Upper lobe of right lung (tissue), 1 donor: ENCODE measurements at regions not wholly inside any gene's neighbourhood (a gene's known extent, or its start where the extent isn't known, plus 50 kb on each side); places are given as distances from the start of the nearest gene placed in this dataset.

Experiments used
- ATAC-seq: fragments of 200-7000 bp; cut with Tn5 transposase; one replicate; pipeline ENCODE4 v1.9.1; 2020; ENCODE audit warnings: mild to moderate bottlenecking, moderate library complexity
- DNase-seq: peaks from one replicate; pipeline ENCODE4 v3.0.0-alpha.2; 2020
- H3K27ac ChIP-seq: fragments of 200-600 bp; one replicate; pipeline ENCODE4 v1.8.0; 2022
- H3K27me3 ChIP-seq: fragments of 200-600 bp; one replicate; pipeline ENCODE4 v1.8.0; 2022; ENCODE audit warnings: mild to moderate bottlenecking
- H3K36me3 ChIP-seq: fragments of 200-600 bp; one replicate; pipeline ENCODE4 v1.8.0; 2022
- H3K4me1 ChIP-seq: fragments of 200-600 bp; one replicate; pipeline ENCODE4 v1.8.0; 2022
- H3K4me3 ChIP-seq: fragments of 200-600 bp; one replicate; pipeline ENCODE4 v1.8.0; 2022; ENCODE audit warnings: mild to moderate bottlenecking
- H3K9me3 ChIP-seq: fragments of 200-600 bp; one replicate; pipeline ENCODE4 v1.8.0; 2022
- CTCF ChIP-seq: fragments of 200-600 bp; IDR thresholded peaks from one replicate; pipeline ENCODE4 v1.8.0; 2022; ENCODE audit warnings: antibody characterized with exemption
- intact Hi-C: fragments of 100-400 bp; cut with DNase I; formaldehyde crosslinking; loops from one replicate; pipeline ENCODE4 v1.11.0; 2022
- donor health status: DM: no; HTN: yes; CAD: no; lungs with severe emphysema.

GRCh38 chr4:24722026-24722568 lies 73.3 kb upstream of the SOD3 start:
- Histone ChIP-seq H3K27ac (no peak overlapping the region), H3K4me3 (no peak overlapping the region), H3K36me3 (no peaks in the 10 kb centered on the region), H3K4me1 (no peaks in the 10 kb centered on the region), H3K9me3 (no peaks in the 10 kb centered on the region), H3K27me3 (no peaks in the 10 kb centered on the region)
- no peak for DNase-seq
- ATAC-seq, result peak; percentile 36
- TF ChIP-seq CTCF, result no peak
- intact Hi-C loops, result no loop called here

DNA sequence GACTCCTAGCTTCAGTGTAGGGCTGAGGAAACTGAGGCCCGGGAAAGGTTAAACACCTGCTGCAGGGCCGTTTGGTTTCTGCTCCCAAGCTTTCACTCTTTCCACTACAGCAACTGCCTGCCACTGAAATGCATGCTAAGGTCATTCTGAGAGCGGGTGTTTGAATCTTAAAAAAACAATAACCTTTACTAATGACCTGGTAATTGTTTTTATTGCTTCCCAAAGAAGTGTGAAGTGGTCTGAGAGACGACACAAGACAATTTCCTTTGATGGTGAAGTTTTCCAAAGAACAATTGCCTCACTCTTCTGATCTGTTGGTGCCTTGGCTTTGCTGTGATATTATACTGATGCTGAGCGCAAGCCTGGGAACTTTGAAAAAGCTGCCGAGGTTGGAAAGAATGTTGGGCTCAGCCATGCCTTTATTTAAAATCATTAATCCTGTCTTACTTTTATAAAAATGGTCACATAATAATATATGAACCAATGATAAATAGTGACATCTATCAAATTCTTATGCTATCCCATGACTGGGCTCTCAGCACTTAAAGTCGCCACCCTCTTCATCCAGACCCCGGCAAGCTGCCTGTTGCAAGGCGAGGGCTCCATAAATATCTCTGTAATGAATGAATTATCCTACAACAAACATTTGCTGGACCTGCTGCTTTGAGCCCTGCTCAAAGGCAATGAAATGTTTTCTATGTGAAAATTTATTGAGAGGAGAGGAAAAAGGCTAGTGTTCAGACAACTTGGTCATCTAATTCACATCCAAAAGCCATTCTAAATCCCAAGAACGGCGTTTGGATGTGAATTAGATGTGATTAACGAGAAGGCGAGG lies 67.8 kb upstream of the SOD3 start:
- ATAC-seq (no peak), DNase-seq (no peak)
- no peak overlapping the region for H3K4me3 ChIP-seq
- intact Hi-C loops, result no loop called here
- H3K36me3 ChIP-seq, result no peaks in the 10 kb centered on the region
- no peaks in the 10 kb centered on the region for H3K9me3 ChIP-seq
- no peak overlapping the region for H3K27ac ChIP-seq
- H3K4me1 ChIP-seq, result peaks cover 5% of the 10 kb centered on the region
- H3K27me3 ChIP-seq, result no peaks in the 10 kb centered on the region
- TF ChIP-seq CTCF, result no peak

GRCh38 chr4:24729119-24729730 lies 66.1 kb upstream of the SOD3 start:
- Histone ChIP-seq H3K4me1 (peaks cover 5% of the 10 kb centered on the region), H3K27ac (no peak overlapping the region), H3K36me3 (no peaks in the 10 kb centered on the region), H3K4me3 (no peak overlapping the region), H3K27me3 (no peaks in the 10 kb centered on the region), H3K9me3 (no peaks in the 10 kb centered on the region)
- intact Hi-C loops, result no loop called here
- TF ChIP-seq CTCF, result no peak
- DNase-seq (no peak), ATAC-seq (no peak)

DNA sequence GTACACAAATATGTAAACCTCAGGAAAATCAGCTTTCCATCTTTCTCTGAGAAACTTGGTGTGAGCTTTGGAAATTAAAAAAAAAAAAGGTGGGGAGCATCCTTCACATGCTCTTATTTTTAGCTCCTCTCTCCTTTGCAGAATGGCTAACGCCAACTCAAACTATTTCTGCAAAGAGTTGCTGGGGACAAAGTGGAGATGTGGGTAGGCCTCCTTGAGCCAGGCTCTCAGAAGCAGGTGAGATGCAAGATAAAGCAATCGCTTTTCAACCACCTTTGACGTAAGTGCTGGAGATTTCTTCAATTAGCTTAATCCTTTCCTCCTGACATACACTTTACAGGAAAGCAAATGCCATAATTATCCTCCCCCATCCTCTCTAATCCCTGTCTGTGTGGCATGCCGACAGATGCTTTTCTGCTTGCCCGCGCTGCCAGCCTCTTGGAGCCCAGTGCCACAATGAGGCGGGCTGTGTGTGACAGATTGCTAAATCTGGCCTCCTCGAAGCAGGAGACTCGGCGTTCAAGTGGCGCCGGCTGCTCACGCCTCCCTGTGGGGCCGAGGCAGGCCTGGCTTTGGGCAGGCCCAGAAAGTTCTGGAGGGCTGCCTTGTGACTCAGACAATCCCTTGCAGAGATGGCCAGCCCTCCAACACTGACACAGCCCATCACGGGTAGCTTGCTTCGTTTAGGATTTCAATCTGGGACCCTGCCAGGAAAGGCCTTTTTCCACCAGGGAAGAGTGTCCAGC lies 64.9 kb upstream of the SOD3 start:
- Histone ChIP-seq H3K9me3 (no peaks in the 10 kb centered on the region), H3K4me1 (peaks cover 5% of the 10 kb centered on the region), H3K27ac (no peak overlapping the region), H3K36me3 (no peaks in the 10 kb centered on the region), H3K4me3 (no peak overlapping the region), H3K27me3 (no peaks in the 10 kb centered on the region)
- no peak for TF ChIP-seq CTCF
- ATAC-seq (peak; percentile 79), DNase-seq (peak; percentile 75)
- intact Hi-C loops, result no loop called here

DNA sequence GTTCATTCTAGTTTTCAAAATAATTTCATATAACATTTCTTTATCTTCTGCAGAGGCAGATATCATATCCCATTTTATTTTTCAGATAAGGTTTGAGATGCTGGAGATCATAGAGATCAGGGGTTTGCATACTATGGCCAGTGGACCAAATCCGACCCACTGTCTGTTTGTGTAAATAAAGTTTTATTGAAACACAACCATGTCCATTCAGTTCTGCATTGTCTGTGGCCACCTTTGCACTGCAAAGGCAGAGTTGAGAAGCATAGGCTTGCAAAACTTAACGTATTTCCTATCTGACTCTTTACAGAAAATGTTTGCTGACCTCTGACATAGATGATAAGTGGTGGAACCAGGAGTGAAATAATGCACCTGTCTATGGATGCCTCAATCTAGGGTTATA lies 63.9 kb upstream of the SOD3 start:
- no peaks in the 10 kb centered on the region for H3K27me3 ChIP-seq
- no peak for DNase-seq
- H3K36me3 ChIP-seq, result no peaks in the 10 kb centered on the region
- ATAC-seq, result no peak
- H3K4me3 ChIP-seq, result no peak overlapping the region
- peaks cover 5% of the 10 kb centered on the region for H3K4me1 ChIP-seq
- TF ChIP-seq CTCF, result no peak
- H3K27ac ChIP-seq, result no peak overlapping the region
- no peaks in the 10 kb centered on the region for H3K9me3 ChIP-seq
- intact Hi-C loops, result no loop called here
